Endodermal cell (in vitro differentiated cells): ENCODE measurements at regions not wholly inside any gene's neighbourhood (a gene's known extent, or its start where the extent isn't known, plus 50 kb on each side); places are given as distances from the start of the nearest gene placed in this dataset.

Experiments used
- DNase-seq: peaks from one replicate; pipeline ENCODE4 v3.0.0-alpha.2; 2017
- H3K27ac ChIP-seq: 2 replicates; pipeline ENCODE4 v1.5.1; 2013; ENCODE audit warnings: mild to moderate bottlenecking, low read depth, low read length, moderate library complexity
- H3K27me3 ChIP-seq: 2 replicates; pipeline ENCODE4 v1.6.1; 2013; ENCODE audit warnings: mild to moderate bottlenecking, low read length, moderate library complexity; ENCODE audit not compliant: insufficient read depth, control insufficient read depth, poor library complexity, severe bottlenecking
- H3K36me3 ChIP-seq: 2 replicates; pipeline ENCODE4 v1.7.0; 2013; ENCODE audit warnings: mild to moderate bottlenecking, low read length, moderate library complexity; ENCODE audit not compliant: control insufficient read depth, insufficient read depth
- H3K4me1 ChIP-seq: one replicate; pipeline ENCODE4 v1.7.0; 2013; ENCODE audit warnings: low read length; ENCODE audit not compliant: control insufficient read depth, insufficient read depth
- H3K4me3 ChIP-seq: 2 replicates; pipeline ENCODE4 v1.5.1; 2013; ENCODE audit warnings: mild to moderate bottlenecking, low read length, moderate library complexity
- H3K9ac ChIP-seq: 2 replicates; pipeline ENCODE4 v1.6.1; 2013; ENCODE audit warnings: mild to moderate bottlenecking, low read length, moderate library complexity; ENCODE audit not compliant: poor library complexity, severe bottlenecking; ENCODE audit errors: extremely low read depth
- H3K9me3 ChIP-seq: 2 replicates; pipeline ENCODE4 v1.6.1; 2013; ENCODE audit warnings: mild to moderate bottlenecking, low read length, moderate library complexity; ENCODE audit not compliant: control insufficient read depth
- H3K27ac Mint-ChIP-seq: 2 replicates; pipeline ENCODE4 v1.8.0; 2020; ENCODE audit warnings: mixed read lengths
- H3K27me3 Mint-ChIP-seq: 2 replicates; pipeline ENCODE4 v1.8.0; 2021; ENCODE audit warnings: mild to moderate bottlenecking, mixed read lengths; ENCODE audit not compliant: insufficient read depth
- H3K36me3 Mint-ChIP-seq: 2 replicates; pipeline ENCODE4 v1.8.0; 2020; ENCODE audit warnings: low read depth, mixed read lengths
- H3K4me1 Mint-ChIP-seq: 2 replicates; pipeline ENCODE4 v1.8.0; 2020; ENCODE audit warnings: mixed read lengths
- H3K4me3 Mint-ChIP-seq: 2 replicates; pipeline ENCODE4 v1.8.0; 2020; ENCODE audit warnings: mild to moderate bottlenecking, moderate library complexity, mixed read lengths
- H3K9me3 Mint-ChIP-seq: 2 replicates; pipeline ENCODE4 v1.8.0; 2020; ENCODE audit warnings: mild to moderate bottlenecking, mixed read lengths
- CTCF ChIP-seq: fragments of 200-600 bp; sonication (generic); conservative IDR thresholded peaks from 2 replicates; pipeline ENCODE4 v1.5.0; 2021; ENCODE audit warnings: antibody characterized with exemption, mild to moderate bottlenecking
- WGBS, 2 experiments: methylation state at CpG; one replicate each; pipeline versions ENCODE4 v1.1.5 to v1.1.7; 2013; ENCODE audit warnings: missing lambda C conversion rate in 2 of 2, mixed read lengths in 1 of 2; ENCODE audit not compliant: insufficient coverage in 1 of 2, insufficient read length in 1 of 2; 5-methylcytosine and 5-hydroxymethylcytosine counted together

- Histone ChIP-seq H3K9me3 (no peaks in the 10 kb centered on the region), H3K4me3 (no peak overlapping the region), H3K27ac (no peak overlapping the region), H3K36me3 (no peaks in the 10 kb centered on the region), H3K9ac (no peak overlapping the region), H3K27me3 (no peaks in the 10 kb centered on the region), H3K4me1 (no peaks in the 10 kb centered on the region)
- Mint-ChIP-seq H3K4me1 (no peaks in the 10 kb centered on the region), H3K27ac (no peak overlapping the region), H3K9me3 (peaks cover 20% of the 10 kb centered on the region), H3K27me3 (no peaks in the 10 kb centered on the region), H3K4me3 (no peak overlapping the region), H3K36me3 (no peaks in the 10 kb centered on the region)
- DNase-seq, result no peak
- 95 to 97% methylated on average over 18 to 34 of the region's 34 CpGs for WGBS, 2 experiments
- TF ChIP-seq CTCF, result no peak
These were observed 875.1 kb downstream of the NSUN3 start for GRCh38 chr3:94937980-94938379.

GRCh38 chr3:94946683-94947082 is 883.8 kb downstream of the NSUN3 start:
- Histone ChIP-seq H3K27me3 (no peaks in the 10 kb centered on the region), H3K4me3 (no peak overlapping the region), H3K4me1 (no peaks in the 10 kb centered on the region), H3K9ac (no peak overlapping the region), H3K36me3 (no peaks in the 10 kb centered on the region), H3K9me3 (no peaks in the 10 kb centered on the region), H3K27ac (no peak overlapping the region)
- Mint-ChIP-seq H3K4me3 (no peak overlapping the region), H3K36me3 (no peaks in the 10 kb centered on the region), H3K27ac (no peak overlapping the region), H3K27me3 (no peaks in the 10 kb centered on the region), H3K9me3 (peaks cover 4% of the 10 kb centered on the region), H3K4me1 (no peaks in the 10 kb centered on the region)
- no peak for TF ChIP-seq CTCF
- no peak for DNase-seq
- whole genome bisulfite sequencing, 2 experiments, result 95% methylated on average over 6 of the region's 6 CpGs; no CpG with 5 or more reads in 1 of the 2 experiments

- H3K36me3 ChIP-seq, result no peaks in the 10 kb centered on the region
- Mint-ChIP-seq H3K4me1 (peaks cover 4% of the 10 kb centered on the region), H3K27me3 (no peaks in the 10 kb centered on the region), H3K4me3 (no peak overlapping the region), H3K9me3 (no peaks in the 10 kb centered on the region), H3K27ac (no peak overlapping the region), H3K36me3 (no peaks in the 10 kb centered on the region)
- no peak overlapping the region for H3K9ac ChIP-seq
- no peak for DNase-seq
- WGBS, 2 experiments, result 92 to 100% methylated on average over 1 to 6 of the region's 6 CpGs
- no peak overlapping the region for H3K4me3 ChIP-seq
- no peak overlapping the region for H3K27ac ChIP-seq
- no peaks in the 10 kb centered on the region for H3K4me1 ChIP-seq
- H3K9me3 ChIP-seq, result no peaks in the 10 kb centered on the region
- no peak for TF ChIP-seq CTCF
- H3K27me3 ChIP-seq, result no peaks in the 10 kb centered on the region
These were observed 898.7 kb downstream of the NSUN3 start for GRCh38 chr3:94961423-94962100.
